Upper lobe of left lung (tissue), 6 donors: ENCODE measurements at regions not wholly inside any gene's neighbourhood (a gene's known extent, or its start where the extent isn't known, plus 50 kb on each side); places are given as distances from the start of the nearest gene placed in this dataset.

Experiments
- ATAC-seq, 2 donors: fragments of 200-7000 bp; cut with Tn5 transposase; one replicate each; pipeline ENCODE4 v1.9.1; 2022; ENCODE audit warnings: mild to moderate bottlenecking in 2 of 2, moderate library complexity in 2 of 2; ENCODE audit not compliant: low FRiP score in 2 of 2
- DNase-seq, 2 donors: peaks; one replicate each; pipeline ENCODE4 v3.0.0-alpha.2; 2019 to 2020
- H3K27ac ChIP-seq, 4 donors: fragments of 200-600 bp; sonication (generic); one replicate each; pipeline ENCODE4 v1.5.1; 2016 to 2019
- H3K27me3 ChIP-seq, 4 donors: fragments of 200-600 bp; sonication (generic); one replicate each; pipeline ENCODE4 v1.5.1; 2017 to 2019
- H3K36me3 ChIP-seq, 4 donors: fragments of 200-600 bp; sonication (generic); one replicate each; pipeline ENCODE4 v1.5.1; 2016 to 2019
- H3K4me1 ChIP-seq, 4 donors: fragments of 200-600 bp; sonication (generic); one replicate each; pipeline ENCODE4 v1.5.1; 2018 to 2019
- H3K4me3 ChIP-seq, 4 donors: fragments of 200-600 bp; sonication (generic); one replicate each; pipeline ENCODE4 v1.5.1; 2017 to 2019; ENCODE audit warnings: mild to moderate bottlenecking in 2 of 4, moderate library complexity in 1 of 4
- H3K9me3 ChIP-seq, 4 donors: fragments of 200-600 bp; sonication (generic); one replicate each; pipeline ENCODE4 v1.5.1; 2018 to 2019
- CTCF ChIP-seq, 6 experiments: fragments of 450-650 bp in 4 of 6; fragments of 200-600 bp in 2 of 6; sonication (generic) in 2 of 6; IDR thresholded peaks; one replicate each; pipeline ENCODE4 v1.5.1; 2016 to 2019; ENCODE audit warnings: antibody characterized with exemption in 6 of 6
- EP300 ChIP-seq, 4 donors: sonication (generic); formaldehyde crosslinking; IDR thresholded peaks; one replicate each; pipeline ENCODE4 v1.5.1; 2017; ENCODE audit warnings: antibody characterized with exemption in 4 of 4, control low read depth in 2 of 4
- POLR2A ChIP-seq, 4 donors: fragments of 450-650 bp; IDR thresholded peaks; one replicate each; pipeline ENCODE4 v1.5.1; 2016 to 2017; ENCODE audit warnings: antibody characterized with exemption in 4 of 4, mild to moderate bottlenecking in 2 of 4
- POLR2AphosphoS5 ChIP-seq, 2 donors: sonication (generic); formaldehyde crosslinking; IDR thresholded peaks; one replicate each; pipeline ENCODE4 v1.5.1; 2017; ENCODE audit warnings: antibody characterized with exemption in 2 of 2
- WGBS, 2 donors: methylation state at CpG; one replicate each; pipeline ENCODE4 v1.1.5; 2017 to 2018; 5-methylcytosine and 5-hydroxymethylcytosine counted together
- donor health status: DM: no; HTN: no; CAD: no; lungs with moderate emphysema.
- donor health status: DM: no; HTN: yes; CAD: no; lungs with severe emphysema.

DNA sequence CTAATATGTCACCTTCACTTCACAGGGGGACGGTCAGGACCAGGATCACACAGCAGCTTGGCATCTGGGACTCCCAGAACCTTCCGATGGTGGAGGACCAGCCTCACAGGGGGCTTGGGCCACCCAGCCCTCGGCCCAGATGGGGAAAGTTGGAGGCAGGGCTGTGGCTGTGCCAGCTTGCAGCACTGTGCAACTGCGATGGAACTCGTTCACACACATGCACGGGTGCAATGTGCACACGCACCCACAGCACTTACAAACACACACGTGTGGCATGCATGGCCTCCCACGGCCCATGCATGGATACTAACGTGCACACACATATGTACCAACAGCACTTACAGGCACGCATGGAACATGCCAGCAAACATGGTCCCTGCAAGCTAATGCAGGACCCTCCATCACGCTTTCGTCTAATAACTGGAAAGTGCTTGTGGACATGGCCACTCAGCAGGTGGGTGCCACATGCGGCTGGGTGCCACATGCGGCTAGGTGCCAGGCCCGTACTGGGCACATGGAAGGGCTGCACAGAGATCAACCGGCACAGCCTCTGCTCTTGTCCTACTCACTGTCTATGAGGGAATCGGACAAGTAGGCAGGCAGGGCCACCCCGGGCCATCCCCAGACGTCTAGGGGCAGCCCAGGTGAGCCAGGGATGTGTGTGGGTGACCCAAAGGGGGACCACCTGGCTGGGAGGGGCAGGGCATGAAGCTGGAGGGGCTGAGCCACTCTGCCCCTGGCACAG, 63.2 kb downstream of the ADRA2C start:
- no peak for DNase-seq
- no peaks in the 10 kb centered on the region for H3K9me3 ChIP-seq
- H3K27ac ChIP-seq, result no peak overlapping the region
- H3K27me3 ChIP-seq, result no peaks in the 10 kb centered on the region
- ATAC-seq, result no peak
- H3K36me3 ChIP-seq, result no peaks in the 10 kb centered on the region
- 89% methylated on average over 17 to 20 of the region's 20 CpGs for WGBS, 2 donors
- TF ChIP-seq EP300 (IDR thresholded peaks at IDR 0.05) (no peak), CTCF (IDR thresholded peaks at IDR 0.05) (no peak), POLR2AphosphoS5 (IDR thresholded peaks at IDR 0.05) (no peak), POLR2A (IDR thresholded peaks at IDR 0.05) (no peak)
- H3K4me1 ChIP-seq, result peaks cover 9 to 15% (median 13%) of the 10 kb centered on the region in 4 donors
- H3K4me3 ChIP-seq, result no peak overlapping the region

DNA sequence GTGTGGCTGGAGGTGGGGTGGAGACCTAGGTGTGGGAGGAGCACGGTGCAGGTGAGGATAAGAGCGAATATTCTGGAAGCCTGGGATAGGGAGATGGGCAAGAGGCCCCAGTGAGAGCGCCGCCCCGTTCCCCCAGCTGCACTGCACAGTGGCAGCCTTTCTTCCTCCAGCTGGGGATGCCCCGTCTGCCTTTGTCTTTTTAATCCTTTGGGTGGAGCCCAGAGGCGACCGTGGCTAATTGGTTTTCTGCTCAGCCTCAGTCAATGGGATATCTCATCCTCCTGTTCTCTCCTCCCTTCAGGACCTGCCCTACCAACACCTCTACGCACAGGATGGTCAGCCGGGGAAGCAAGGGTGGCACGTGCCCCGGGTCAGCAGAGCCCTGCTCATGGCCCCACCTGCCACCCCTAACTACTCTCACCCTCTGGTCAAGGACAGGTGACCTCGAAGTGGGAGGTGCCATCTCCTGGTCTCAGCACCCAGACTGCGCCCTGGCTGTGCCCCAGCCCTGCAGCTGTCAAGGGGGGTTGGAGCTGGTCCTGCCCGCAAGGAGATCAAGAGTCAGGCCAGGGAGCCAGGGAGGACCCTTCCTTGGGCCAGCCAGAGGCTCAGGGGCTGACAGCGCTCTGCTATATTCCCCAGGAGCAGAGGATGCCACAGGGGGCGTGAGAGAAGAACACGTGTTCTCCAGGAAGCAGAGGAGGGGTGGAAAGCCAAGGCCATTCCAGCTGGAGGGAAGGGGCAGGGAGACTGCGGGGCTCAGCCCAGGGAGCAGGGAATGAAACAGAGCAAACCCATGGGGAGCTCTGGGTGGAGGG, 64.0 kb downstream of the ADRA2C start:
- H3K27me3 ChIP-seq, result no peaks in the 10 kb centered on the region
- TF ChIP-seq CTCF (IDR thresholded peaks at IDR 0.05) (no peak), POLR2AphosphoS5 (IDR thresholded peaks at IDR 0.05) (no peak), POLR2A (IDR thresholded peaks at IDR 0.05) (no peak), EP300 (IDR thresholded peaks at IDR 0.05) (no peak)
- no peaks in the 10 kb centered on the region for H3K36me3 ChIP-seq
- 73% methylated on average over 16 to 19 of the region's 19 CpGs for WGBS, 2 donors
- H3K4me3 ChIP-seq, result no peak overlapping the region
- no peak for ATAC-seq
- no peaks in the 10 kb centered on the region for H3K9me3 ChIP-seq
- DNase-seq, result no peak
- peaks cover 9 to 15% (median 13%) of the 10 kb centered on the region in 4 donors for H3K4me1 ChIP-seq
- no peak overlapping the region for H3K27ac ChIP-seq

DNA sequence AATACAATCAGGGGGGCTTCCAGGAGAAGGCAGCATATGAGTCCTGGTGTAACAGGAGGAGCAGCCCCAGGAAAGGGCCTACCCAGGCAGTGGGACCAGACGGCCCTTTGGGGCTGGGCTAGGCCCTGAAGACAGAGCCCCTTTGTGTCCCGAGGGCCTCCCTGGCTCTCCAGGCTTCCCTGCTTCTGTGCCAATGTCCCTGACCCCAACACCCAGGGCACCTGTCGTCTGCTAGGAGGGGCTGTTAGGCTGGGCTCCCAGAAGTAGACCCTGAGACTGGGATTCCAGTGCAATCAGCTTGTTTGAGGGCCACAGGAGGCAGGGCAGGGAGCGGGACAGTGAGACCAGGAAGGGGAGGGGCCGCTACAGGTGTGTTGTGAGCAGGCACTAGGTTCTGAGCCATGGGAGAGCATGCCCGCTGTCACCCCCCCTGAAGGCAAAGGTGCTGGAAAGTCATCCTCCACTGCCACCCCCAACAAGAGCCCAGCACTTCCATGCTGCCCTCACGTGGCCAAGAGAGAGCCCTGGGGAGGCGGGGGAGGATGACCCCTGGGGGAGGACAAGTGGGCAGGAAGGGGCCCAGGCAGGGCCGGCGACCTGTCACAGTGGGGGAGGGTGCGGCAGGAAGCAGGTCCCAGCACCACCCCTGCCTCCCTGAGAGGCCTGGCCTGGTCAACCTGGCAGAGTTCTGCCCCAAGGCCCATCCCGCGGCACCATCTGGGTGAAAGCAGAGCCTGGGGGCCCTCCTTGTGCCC, 64.8 kb downstream of the ADRA2C start:
- Histone ChIP-seq H3K27ac (no peak overlapping the region), H3K4me1 (peaks cover 9 to 15% (median 13%) of the 10 kb centered on the region in 4 donors), H3K9me3 (no peaks in the 10 kb centered on the region), H3K4me3 (no peak overlapping the region), H3K36me3 (no peaks in the 10 kb centered on the region), H3K27me3 (peaks cover 0 to 3% (median 0%) of the 10 kb centered on the region in 4 donors)
- WGBS, 2 donors, result 60 to 72% methylated on average over 5 to 12 of the region's 13 CpGs
- ATAC-seq (no peak), DNase-seq (no peak)
- TF ChIP-seq POLR2AphosphoS5 (IDR thresholded peaks at IDR 0.05) (no peak), CTCF (IDR thresholded peaks at IDR 0.05) (no peak), EP300 (IDR thresholded peaks at IDR 0.05) (no peak), POLR2A (IDR thresholded peaks at IDR 0.05) (no peak)

GRCh38 chr4:3831529-3832150, 65.5 kb downstream of the ADRA2C start:
- H3K27ac ChIP-seq, result no peak overlapping the region
- H3K27me3 ChIP-seq, result peaks cover 0 to 3% (median 0%) of the 10 kb centered on the region in 4 donors
- H3K36me3 ChIP-seq, result no peaks in the 10 kb centered on the region
- no peak for ATAC-seq
- no peak for TF ChIP-seq CTCF (IDR thresholded peaks at IDR 0.05)
- no peak for TF ChIP-seq EP300 (IDR thresholded peaks at IDR 0.05)
- no peak for TF ChIP-seq POLR2AphosphoS5 (IDR thresholded peaks at IDR 0.05)
- TF ChIP-seq POLR2A (IDR thresholded peaks at IDR 0.05), result no peak
- H3K4me3 ChIP-seq, result no peak overlapping the region
- DNase-seq, result no peak
- peaks cover 9 to 15% (median 13%) of the 10 kb centered on the region in 4 donors for H3K4me1 ChIP-seq
- WGBS, 2 donors, result 66 to 68% methylated on average over 6 to 14 of the region's 14 CpGs
- no peaks in the 10 kb centered on the region for H3K9me3 ChIP-seq
